Stimulated activated CD4-positive, alpha-beta T cell treated with anti-CD3 and anti-CD28 coated beads, Interleukin-1b, Interleukin-23, amount 100 ng/mL, for 48 hours (primary cell): ENCODE measurements at regions not wholly inside any gene's neighbourhood (a gene's known extent, or its start where the extent isn't known, plus 50 kb on each side); places are given as distances from the start of the nearest gene placed in this dataset.
"Not testable (repeated sequence)": the region's sequence is repeated elsewhere in the genome, so short reads cannot be mapped to it uniquely, and the experiment has no call there.

Experiments
- DNase-seq: peaks from one replicate; pipeline ENCODE4 v3.0.0-alpha.2; 2020

DNA sequence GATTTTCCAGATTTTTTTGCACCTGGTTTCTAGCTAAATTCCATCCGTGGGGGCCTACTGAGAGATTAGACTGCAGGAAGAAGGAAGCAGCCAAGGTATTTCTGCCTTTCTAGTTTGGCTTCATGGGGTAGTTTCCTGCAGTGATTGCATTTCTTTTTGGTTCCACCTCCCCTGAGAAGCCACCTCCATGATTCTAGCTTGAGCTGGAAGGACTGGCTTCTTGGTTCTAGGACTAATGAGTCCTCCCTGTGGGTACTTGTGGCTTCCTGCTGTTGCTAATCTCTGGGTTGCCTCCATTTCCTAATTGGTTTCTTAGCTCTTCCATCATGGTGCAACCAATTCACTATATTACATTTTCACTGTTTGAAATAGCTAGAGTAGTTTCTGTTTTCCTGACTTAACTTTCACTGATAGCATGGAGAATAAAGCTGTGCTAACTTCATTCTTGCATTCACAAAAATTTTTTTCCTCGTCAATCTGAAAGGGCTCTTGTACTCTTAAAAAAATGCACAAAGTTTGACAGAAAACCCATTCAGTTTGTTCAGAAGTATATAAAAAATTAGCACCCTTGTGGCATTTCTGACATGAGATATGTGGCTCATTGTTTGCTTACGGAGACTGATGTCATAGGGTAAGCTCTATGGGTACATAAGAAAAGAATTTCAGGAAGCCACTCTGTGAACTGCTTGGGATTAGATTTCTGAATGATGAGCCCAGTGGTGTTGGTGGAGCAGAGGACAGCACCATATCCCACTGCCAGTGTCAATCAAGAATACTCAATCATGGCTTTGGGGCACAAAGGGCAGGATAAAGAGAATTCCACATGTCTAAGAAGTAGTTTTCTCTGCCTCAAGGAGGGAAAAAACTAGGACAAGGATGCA is 242.8 kb upstream of the RBMS1 start:
- DNase-seq = no peak

- no peak for DNase-seq
These were observed 243.6 kb upstream of the RBMS1 start for GRCh38 chr2:160737247-160737646.

- DNase-seq = no peak
These were observed 247.7 kb upstream of the RBMS1 start for GRCh38 chr2:160741271-160741670.

DNA sequence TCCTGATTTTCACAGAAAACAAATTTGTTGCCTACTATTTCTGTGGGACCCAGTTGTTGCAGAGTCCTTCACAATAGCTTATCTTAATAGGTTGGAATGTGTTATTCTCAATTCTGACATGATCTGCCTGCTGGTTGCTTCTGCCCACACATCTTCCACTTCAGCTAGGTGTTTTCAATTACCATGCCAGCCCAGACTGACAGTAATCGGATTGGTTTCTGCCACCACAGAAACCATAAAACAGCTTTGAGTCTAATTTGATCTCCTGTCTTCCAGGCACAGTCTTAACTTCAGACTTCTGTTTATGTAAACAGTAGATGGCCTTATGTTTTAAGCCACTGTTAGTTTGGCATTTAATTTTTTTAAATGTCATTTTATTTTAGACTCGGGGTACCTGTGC is 248.2 kb upstream of the RBMS1 start:
- no peak for DNase-seq

DNA sequence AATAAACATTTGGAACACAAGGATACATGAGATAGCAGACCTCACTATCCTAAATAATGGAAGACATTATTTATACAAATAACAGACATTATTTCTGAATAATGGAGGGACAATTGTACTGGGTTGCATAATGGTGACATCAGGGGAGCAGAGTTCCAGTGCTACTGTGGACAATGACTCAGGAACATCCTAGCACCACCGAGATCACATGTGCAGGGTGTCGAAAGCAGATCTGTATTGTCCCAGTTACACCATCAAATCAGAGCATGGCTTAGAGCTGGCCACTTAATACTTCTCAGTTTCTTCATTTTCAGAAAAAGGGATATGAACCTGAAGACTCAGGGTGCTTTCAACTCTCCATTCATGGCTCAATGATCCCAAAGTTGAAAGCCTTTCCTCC is 249.1 kb upstream of the RBMS1 start:
- DNase-seq = no peak

DNA sequence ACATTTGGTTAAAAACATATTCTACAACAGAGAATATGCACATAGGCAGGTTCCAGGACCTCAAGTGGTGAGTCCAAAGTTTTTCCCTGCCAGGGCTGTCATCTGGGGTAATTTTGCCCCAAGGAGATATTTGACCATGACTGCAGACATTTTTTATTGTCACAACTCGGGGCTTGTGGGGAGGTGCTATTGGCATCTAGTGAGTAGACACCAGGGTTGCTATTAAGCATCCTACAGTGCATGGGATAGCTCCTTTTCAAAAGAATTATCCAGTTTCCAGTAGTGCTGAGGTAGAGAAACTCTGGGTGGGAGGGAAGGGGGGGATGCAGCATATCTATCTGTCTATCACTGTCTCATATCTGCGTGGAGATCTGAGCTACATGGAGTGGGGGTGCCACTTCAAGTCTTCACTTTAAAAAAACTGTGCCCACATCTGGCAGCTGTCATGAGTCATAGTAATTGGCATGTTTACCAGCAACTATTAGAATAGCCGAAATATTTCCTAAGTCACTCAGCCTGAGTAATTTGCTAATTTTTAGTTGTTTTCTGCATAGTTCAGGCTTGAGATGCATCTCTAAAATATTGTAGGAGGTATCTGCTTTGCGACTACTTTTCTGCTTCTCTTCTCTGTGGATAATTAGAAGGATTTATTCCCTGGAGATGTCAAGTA is 254.0 kb upstream of the RBMS1 start:
- DNase-seq = no peak

GRCh38 chr2:160751021-160751420 is 257.4 kb upstream of the RBMS1 start:
- DNase-seq = no peak

- DNase-seq = no peak
These were observed 259.1 kb upstream of the RBMS1 start for GRCh38 chr2:160752475-160753330.

DNA sequence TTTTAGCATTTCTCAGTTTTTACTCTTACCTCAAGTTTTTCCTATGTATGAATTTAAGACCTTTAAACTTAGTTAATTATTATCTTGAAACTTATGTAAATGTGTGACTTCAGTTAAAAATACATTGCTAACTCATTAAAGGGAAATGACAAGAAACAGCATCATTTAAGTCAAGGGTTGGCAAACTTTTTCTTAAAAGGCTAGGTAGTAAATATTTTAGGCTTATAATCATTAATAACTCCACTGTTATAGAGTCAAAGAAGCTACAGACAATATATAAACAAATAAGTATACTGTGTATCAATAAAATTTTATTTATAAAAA is 259.7 kb upstream of the RBMS1 start:
- DNase-seq = no peak

DNA sequence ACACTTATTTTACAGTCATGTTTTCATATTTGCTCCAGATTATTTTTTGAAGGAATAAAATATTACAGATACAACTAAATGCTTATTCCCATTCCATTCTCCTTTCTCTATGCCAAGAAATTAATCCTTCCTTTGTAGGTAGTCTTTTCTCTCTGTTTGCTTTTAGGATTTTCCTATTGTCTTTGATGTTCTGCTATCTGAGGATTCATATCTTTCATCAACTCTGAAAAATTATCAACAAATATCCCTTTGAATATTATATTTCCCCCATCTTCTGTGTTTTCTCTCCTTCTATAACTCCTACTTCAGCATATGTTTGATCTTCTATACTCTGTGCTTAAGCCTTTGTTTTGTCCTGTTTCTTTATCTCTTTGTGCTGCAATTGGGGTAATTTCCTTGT is 260.4 kb upstream of the RBMS1 start:
- DNase-seq = no peak

GRCh38 chr2:160756481-160756880 is 262.9 kb upstream of the RBMS1 start:
- DNase-seq = no peak

GRCh38 chr2:160762493-160763128 is 269.0 kb upstream of the RBMS1 start:
- DNase-seq = not testable (repeated sequence)

GRCh38 chr2:160783474-160783873 is 289.9 kb upstream of the RBMS1 start:
- DNase-seq = no peak

- DNase-seq = no peak
These were observed 290.4 kb upstream of the RBMS1 start for GRCh38 chr2:160784034-160784433.

DNA sequence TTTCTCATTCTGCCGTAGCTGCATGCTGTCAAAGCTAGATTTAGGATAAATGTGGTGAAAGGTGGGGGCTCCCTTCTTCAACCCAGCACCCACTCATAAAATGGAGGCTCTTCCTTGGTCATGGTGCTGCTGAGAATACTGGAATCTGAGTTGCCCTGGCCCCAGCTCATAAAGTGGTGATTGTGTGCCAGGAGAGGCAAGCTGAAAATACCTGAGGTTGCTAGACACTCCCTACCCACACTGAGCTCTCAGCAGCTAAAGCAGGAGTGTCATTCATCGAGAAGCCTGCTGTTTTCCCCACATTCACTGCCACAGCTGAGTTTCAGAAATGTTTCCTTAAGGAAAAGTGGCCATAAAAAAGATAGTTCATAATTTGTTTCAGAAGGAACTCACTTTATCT is 297.1 kb upstream of the RBMS1 start:
- no peak for DNase-seq

GRCh38 chr2:160791884-160792283 is 298.3 kb upstream of the RBMS1 start:
- DNase-seq = no peak

DNA sequence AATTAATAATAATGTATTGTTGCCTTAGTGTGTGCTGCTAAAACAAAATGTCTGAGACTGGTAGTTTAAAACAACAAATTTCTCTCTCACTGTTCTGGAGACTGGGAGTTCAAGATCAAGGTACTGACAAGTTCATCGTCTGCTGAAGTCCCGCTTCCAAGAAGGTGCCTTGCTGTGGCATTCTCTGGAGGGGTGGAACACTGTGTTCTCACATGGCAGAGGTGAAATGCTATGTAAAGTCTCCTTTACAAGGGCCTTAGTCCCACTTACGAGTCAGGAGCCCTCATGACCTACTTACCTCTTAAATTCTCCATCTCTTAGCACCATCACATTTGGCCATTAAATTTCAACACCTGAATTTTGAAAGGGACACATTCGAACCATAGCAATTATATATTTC is 299.2 kb upstream of the RBMS1 start:
- DNase-seq = no peak

DNA sequence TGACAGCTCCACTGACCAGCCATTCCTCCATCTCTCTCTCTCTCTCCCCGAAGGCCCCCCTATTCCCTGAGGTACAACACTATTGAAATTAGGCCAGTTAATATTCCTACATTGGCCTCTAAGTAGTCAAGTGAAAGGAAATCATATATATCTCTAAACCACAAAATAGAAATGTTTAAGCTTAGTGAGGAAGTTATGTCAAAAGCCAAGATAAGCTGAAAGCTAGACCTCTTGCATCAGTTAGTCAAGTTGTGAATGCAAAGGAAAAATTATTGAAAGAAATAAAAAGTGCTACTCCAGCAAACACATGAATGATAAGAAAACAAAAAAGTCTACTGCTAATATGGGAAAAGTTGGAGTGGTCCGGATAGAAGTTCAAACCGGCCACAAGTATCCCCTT is 301.3 kb upstream of the RBMS1 start:
- DNase-seq = no peak

GRCh38 chr2:160803881-160804280 is 310.3 kb upstream of the RBMS1 start:
- DNase-seq = no peak

DNA sequence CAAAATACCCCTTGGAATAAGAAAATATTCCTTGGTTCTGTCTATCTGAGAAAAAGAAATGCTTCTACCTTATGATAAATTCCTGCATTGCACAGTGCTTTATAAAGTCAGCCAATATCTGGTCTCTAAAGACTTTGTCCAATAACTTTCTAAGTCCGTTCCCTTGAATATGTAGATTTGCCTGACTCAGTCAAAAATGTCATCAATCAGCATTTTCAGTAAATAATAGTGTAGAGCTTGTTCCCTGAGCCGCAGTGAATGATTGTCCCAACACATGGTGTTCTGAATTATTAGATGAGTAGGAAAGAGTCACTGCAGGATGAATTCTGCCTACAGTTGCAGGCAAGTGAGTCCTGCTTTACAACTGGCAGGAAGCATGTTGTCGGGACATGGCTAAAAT is 316.8 kb upstream of the RBMS1 start:
- DNase-seq = no peak

GRCh38 chr2:160812830-160813505 is 319.4 kb upstream of the RBMS1 start:
- no peak for DNase-seq

DNA sequence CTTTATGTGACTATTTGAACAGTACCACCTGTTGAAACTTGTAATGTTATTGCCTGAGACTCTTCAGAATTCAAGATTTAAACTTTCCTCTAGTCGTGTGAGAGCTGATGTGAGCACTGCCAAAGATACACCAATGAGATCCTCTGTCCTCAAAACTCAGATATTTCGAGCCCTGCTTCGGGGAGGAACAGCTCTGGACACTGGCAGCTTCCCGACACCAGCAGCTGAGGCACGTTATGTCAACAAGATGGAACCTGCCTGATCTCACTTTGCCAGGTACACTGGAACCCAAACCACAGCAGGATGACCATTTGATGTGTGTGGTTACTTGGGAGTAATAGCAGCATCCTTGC is 319.9 kb upstream of the RBMS1 start:
- no peak for DNase-seq
